CD4-positive, alpha-beta memory T cell (primary cell): ENCODE measurements at regions not wholly inside any gene's neighbourhood (a gene's known extent, or its start where the extent isn't known, plus 50 kb on each side); places are given as distances from the start of the nearest gene placed in this dataset.

Source experiments
- CTCF ChIA-PET: fragments of 350-600 bp; sonication (Branson Sonifier 250); formaldehyde crosslinking; loops from one replicate; lab custom pipeline; 2021; ENCODE audit warnings: inconsistent platforms; ENCODE audit not compliant: partially characterized antibody; lab: Charles Lee
- POLR2A ChIA-PET: fragments of 350-600 bp; sonication (Branson Sonifier 250); formaldehyde crosslinking; loops from one replicate; lab custom pipeline; 2021; ENCODE audit not compliant: partially characterized antibody; lab: Charles Lee
- DNase-seq, 5 donors: peaks; one replicate each; pipeline versions ENCODE4 v3.0.0 to v3.0.0-alpha.2; 2020 to 2022; ENCODE audit warnings: mixed read lengths in 1 of 5
- H3K27ac ChIP-seq: one replicate; pipeline ENCODE4 v1.7.0; 2013; ENCODE audit warnings: low read depth, low read length
- H3K27me3 ChIP-seq: 2 replicates; pipeline ENCODE4 v1.7.0; 2013; ENCODE audit warnings: mild to moderate bottlenecking, low read length, moderate library complexity; ENCODE audit not compliant: insufficient read depth
- H3K36me3 ChIP-seq: 2 replicates; pipeline ENCODE4 v1.7.0; 2013; ENCODE audit warnings: mild to moderate bottlenecking, low read length, moderate library complexity; ENCODE audit not compliant: insufficient read depth
- H3K4me1 ChIP-seq: 2 replicates; pipeline ENCODE4 v1.7.0; 2013; ENCODE audit warnings: mild to moderate bottlenecking, low read length, moderate library complexity; ENCODE audit not compliant: insufficient read depth
- H3K4me3 ChIP-seq, 2 donors: one replicate each; pipeline ENCODE4 v1.7.0; 2013; ENCODE audit warnings: low read length in 2 of 2, mild to moderate bottlenecking in 1 of 2
- H3K9me3 ChIP-seq, 2 donors: one replicate each; pipeline ENCODE4 v1.7.0; 2013; ENCODE audit warnings: low read length in 2 of 2, control low read depth in 1 of 2; ENCODE audit not compliant: control insufficient read depth in 1 of 2
- H3K27ac Mint-ChIP-seq, 7 donors: one replicate each; pipeline ENCODE4 v1.8.0; 2020 to 2021; ENCODE audit warnings: mixed read lengths in 7 of 7, mild to moderate bottlenecking in 6 of 7, inconsistent platforms in 3 of 7, moderate library complexity in 3 of 7
- H3K27me3 Mint-ChIP-seq, 2 donors: one replicate each; pipeline ENCODE4 v1.8.0; 2020 to 2021; ENCODE audit warnings: mixed read lengths in 2 of 2
- H3K36me3 Mint-ChIP-seq, 2 donors: one replicate each; pipeline ENCODE4 v1.8.0; 2020 to 2021; ENCODE audit warnings: mixed read lengths in 2 of 2, inconsistent platforms in 1 of 2, mild to moderate bottlenecking in 1 of 2
- H3K4me1 Mint-ChIP-seq, 4 donors: one replicate each; pipeline ENCODE4 v1.8.0; 2020 to 2021; ENCODE audit warnings: mixed read lengths in 4 of 4, mild to moderate bottlenecking in 1 of 4
- H3K4me3 Mint-ChIP-seq, 8 donors: one replicate each; pipeline ENCODE4 v1.8.0; 2020 to 2021; ENCODE audit warnings: mixed read lengths in 8 of 8, mild to moderate bottlenecking in 7 of 8, moderate library complexity in 6 of 8, inconsistent platforms in 3 of 8
- H3K9me3 Mint-ChIP-seq, 8 donors: one replicate each; pipeline ENCODE4 v1.8.0; 2020 to 2021; ENCODE audit warnings: mixed read lengths in 8 of 8, mild to moderate bottlenecking in 5 of 8, inconsistent platforms in 3 of 8, moderate library complexity in 1 of 8
- intact Hi-C: fragments of 100-400 bp; cut with micrococcal nuclease; formaldehyde crosslinking; loops from one replicate; pipeline ENCODE4 v1.15.1; 2023

- intact Hi-C loops = no loop called here
- ChIA-PET CTCF (no interaction called here), POLR2A (no interaction called here)
- H3K36me3 ChIP-seq = no peaks in the 10 kb centered on the region
- Mint-ChIP-seq H3K4me3 (no peak overlapping the region), H3K27me3 (peaks cover 2 to 5% of the 10 kb centered on the region in 2 donors), H3K4me1 (peaks cover 0 to 4% (median 3%) of the 10 kb centered on the region in 4 donors), H3K9me3 (no peaks in the 10 kb centered on the region), H3K27ac (no peak overlapping the region), H3K36me3 (no peaks in the 10 kb centered on the region)
- H3K9me3 ChIP-seq = no peaks in the 10 kb centered on the region
- no peak overlapping the region for H3K27ac ChIP-seq
- no peaks in the 10 kb centered on the region for H3K27me3 ChIP-seq
- no peaks in the 10 kb centered on the region for H3K4me1 ChIP-seq
- no peak for DNase-seq
- no peak overlapping the region for H3K4me3 ChIP-seq
Measured at GRCh38 chr12:125284087-125284486, 218.9 kb downstream of the AACS start.

- no peaks in the 10 kb centered on the region for H3K36me3 ChIP-seq
- ChIA-PET POLR2A (no interaction called here), CTCF (no interaction called here)
- no peaks in the 10 kb centered on the region for H3K4me1 ChIP-seq
- no peak for DNase-seq
- peaks cover 0 to 4% (median 3%) of the 10 kb centered on the region in 4 donors for H3K4me1 Mint-ChIP-seq
- H3K9me3 Mint-ChIP-seq = no peaks in the 10 kb centered on the region
- peaks cover 3% of the 10 kb centered on the region for H3K27me3 ChIP-seq
- peaks cover 3% of the 10 kb centered on the region in 2 donors for H3K27me3 Mint-ChIP-seq
- H3K4me3 Mint-ChIP-seq = no peak overlapping the region
- H3K27ac Mint-ChIP-seq = no peak overlapping the region
- no peaks in the 10 kb centered on the region for H3K36me3 Mint-ChIP-seq
- H3K9me3 ChIP-seq = no peaks in the 10 kb centered on the region
- H3K27ac ChIP-seq = no peak overlapping the region
- intact Hi-C loops = no loop called here
- no peak overlapping the region for H3K4me3 ChIP-seq
Measured at GRCh38 chr12:125284945-125285685, 219.9 kb downstream of the AACS start.

GRCh38 chr12:125286005-125286727 lies 220.9 kb downstream of the AACS start:
- Histone ChIP-seq H3K36me3 (no peaks in the 10 kb centered on the region), H3K9me3 (no peaks in the 10 kb centered on the region), H3K4me3 (no peak overlapping the region), H3K27ac (no peak overlapping the region), H3K27me3 (peaks cover 3% of the 10 kb centered on the region), H3K4me1 (no peaks in the 10 kb centered on the region)
- H3K9me3 Mint-ChIP-seq = no peaks in the 10 kb centered on the region
- no peak overlapping the region for H3K4me3 Mint-ChIP-seq
- intact Hi-C loops = no loop called here
- H3K4me1 Mint-ChIP-seq = no peaks in the 10 kb centered on the region
- no peak for DNase-seq
- peaks cover 3% of the 10 kb centered on the region in 2 donors for H3K27me3 Mint-ChIP-seq
- H3K27ac Mint-ChIP-seq = no peak overlapping the region
- no peaks in the 10 kb centered on the region for H3K36me3 Mint-ChIP-seq
- CTCF ChIA-PET = no interaction called here
- POLR2A ChIA-PET = no interaction called here

- CTCF ChIA-PET = no interaction called here
- no peak overlapping the region for H3K4me3 ChIP-seq
- POLR2A ChIA-PET = no interaction called here
- H3K27ac ChIP-seq = no peak overlapping the region
- Mint-ChIP-seq H3K4me1 (no peaks in the 10 kb centered on the region), H3K27ac (no peak overlapping the region), H3K36me3 (no peaks in the 10 kb centered on the region), H3K9me3 (no peaks in the 10 kb centered on the region), H3K27me3 (peaks cover 3% of the 10 kb centered on the region in 2 donors), H3K4me3 (no peak overlapping the region)
- no peaks in the 10 kb centered on the region for H3K4me1 ChIP-seq
- peaks cover 3% of the 10 kb centered on the region for H3K27me3 ChIP-seq
- intact Hi-C loops = no loop called here
- H3K9me3 ChIP-seq = no peaks in the 10 kb centered on the region
- no peak for DNase-seq
- H3K36me3 ChIP-seq = no peaks in the 10 kb centered on the region
Measured at GRCh38 chr12:125287155-125287847, 222.1 kb downstream of the AACS start.

- H3K9me3 ChIP-seq = no peaks in the 10 kb centered on the region
- no peaks in the 10 kb centered on the region for H3K4me1 ChIP-seq
- H3K4me1 Mint-ChIP-seq = no peaks in the 10 kb centered on the region
- ChIA-PET POLR2A (no interaction called here), CTCF (no interaction called here)
- no peaks in the 10 kb centered on the region for H3K36me3 Mint-ChIP-seq
- H3K27me3 ChIP-seq = peaks cover 3% of the 10 kb centered on the region
- no peak overlapping the region for H3K4me3 Mint-ChIP-seq
- peaks cover 3 to 5% of the 10 kb centered on the region in 2 donors for H3K27me3 Mint-ChIP-seq
- H3K27ac ChIP-seq = no peak overlapping the region
- DNase-seq = no peak
- H3K4me3 ChIP-seq = no peak overlapping the region
- no peaks in the 10 kb centered on the region for H3K36me3 ChIP-seq
- peaks cover 0 to 3% (median 0%) of the 10 kb centered on the region in 8 donors for H3K9me3 Mint-ChIP-seq
- H3K27ac Mint-ChIP-seq = no peak overlapping the region
- intact Hi-C loops = no loop called here
Measured at GRCh38 chr12:125288931-125289928, 224.0 kb downstream of the AACS start.

GRCh38 chr12:125289970-125290369 lies 224.7 kb downstream of the AACS start:
- no peak for DNase-seq
- POLR2A ChIA-PET = no interaction called here
- no peak overlapping the region for H3K27ac Mint-ChIP-seq

More at GRCh38 chr12:125289970-125290369, 224.7 kb downstream of the AACS start:
- H3K4me1 Mint-ChIP-seq = no peaks in the 10 kb centered on the region
- H3K27me3 Mint-ChIP-seq = peaks cover 3 to 5% of the 10 kb centered on the region in 2 donors
- CTCF ChIA-PET = no interaction called here
- Histone ChIP-seq H3K9me3 (no peaks in the 10 kb centered on the region), H3K4me3 (no peak overlapping the region), H3K27me3 (peaks cover 3% of the 10 kb centered on the region), H3K4me1 (no peaks in the 10 kb centered on the region), H3K27ac (no peak overlapping the region), H3K36me3 (no peaks in the 10 kb centered on the region)
- intact Hi-C loops = no loop called here
- H3K9me3 Mint-ChIP-seq = peaks cover 0 to 3% (median 0%) of the 10 kb centered on the region in 8 donors
- H3K4me3 Mint-ChIP-seq = no peak overlapping the region
- H3K36me3 Mint-ChIP-seq = no peaks in the 10 kb centered on the region
